ENCODE measurements at regions not wholly inside any gene's neighbourhood (a gene's known extent, or its start where the extent isn't known, plus 50 kb on each side); places are given as distances from the start of the nearest gene placed in this dataset.

DNA sequence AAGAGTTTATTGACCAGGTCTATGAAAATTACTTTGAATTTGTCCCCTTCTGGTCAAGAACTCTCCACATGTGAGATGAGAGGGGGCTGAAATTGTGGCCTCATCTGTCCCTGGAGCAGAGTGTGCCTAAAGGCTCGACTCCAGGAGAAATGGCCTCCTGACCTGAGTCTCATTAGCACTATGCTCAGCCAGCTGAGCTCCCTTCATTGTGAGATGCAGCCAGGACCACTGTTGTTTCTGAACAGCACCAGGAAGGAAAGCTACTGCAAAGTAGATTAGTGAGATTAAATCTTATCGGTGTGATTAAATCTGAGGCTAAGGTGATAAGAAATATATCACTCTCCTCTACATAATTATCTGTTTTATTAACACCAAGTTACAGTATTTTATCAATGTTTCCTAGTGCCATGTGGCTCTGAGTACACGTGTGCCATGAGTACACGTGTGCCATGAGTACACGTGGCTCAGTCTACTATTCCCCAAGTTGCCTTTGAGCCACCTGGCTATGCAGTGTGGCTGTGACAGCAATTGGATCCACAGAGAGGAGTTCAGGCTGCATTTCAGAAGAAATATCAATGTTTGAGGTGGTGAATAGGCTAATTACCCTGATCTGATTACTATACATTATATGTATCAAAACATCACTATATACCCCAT lies 126.9 kb downstream of the IPMK start:
- DNase-seq (ENCODE audit: low spot score) = no peak

- no peak for DNase-seq (ENCODE audit: low spot score)
Observed at GRCh38 chr10:58140054-58140453, 127.6 kb downstream of the IPMK start.

DNA sequence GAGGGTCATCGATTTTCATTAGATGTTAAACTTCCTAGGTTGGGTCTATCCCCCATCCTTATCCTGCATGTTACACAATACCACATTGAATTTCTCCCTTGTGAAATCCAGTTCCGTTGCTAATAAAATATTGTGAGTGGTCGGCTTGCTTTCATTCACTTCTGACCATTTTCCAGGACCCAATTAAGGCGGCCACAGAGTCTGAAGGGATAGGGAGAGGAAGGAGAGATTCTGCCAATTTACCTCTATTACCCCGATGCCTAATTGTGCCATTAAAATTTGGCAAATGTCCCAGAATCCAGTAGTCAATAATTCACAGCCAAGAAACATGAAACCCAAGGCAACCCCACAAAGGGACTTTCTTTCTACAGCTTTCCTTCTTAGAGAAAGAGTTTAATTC lies 129.9 kb downstream of the IPMK start:
- DNase-seq (ENCODE audit: low spot score) = no peak

GRCh38 chr10:58115218-58116050 lies 152.3 kb downstream of the IPMK start:
- no peak for DNase-seq (ENCODE audit: low spot score)

DNA sequence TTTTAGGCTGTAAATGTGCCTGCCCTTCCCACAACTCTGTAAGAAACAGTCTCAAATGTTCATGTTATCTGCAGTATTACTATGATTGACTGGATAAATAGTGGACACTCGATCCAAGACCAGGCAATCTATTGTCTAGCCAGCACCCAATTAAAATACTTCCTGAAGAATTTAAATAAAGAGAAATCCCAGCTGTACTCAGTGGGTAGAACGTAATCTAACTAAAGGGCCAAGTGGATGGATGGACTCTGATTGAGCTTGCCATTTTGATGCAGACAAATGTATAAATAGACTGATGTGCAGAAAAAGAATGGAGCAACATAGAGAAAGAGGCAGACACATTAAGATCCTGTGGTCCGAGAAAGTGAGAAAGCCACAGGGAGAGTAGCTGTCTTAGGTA lies 158.0 kb downstream of the IPMK start:
- DNase-seq (ENCODE audit: low spot score) = no peak

- DNase-seq (ENCODE audit: low spot score) = no peak
Observed at GRCh38 chr10:58107506-58107905, 160.2 kb downstream of the IPMK start.

DNA sequence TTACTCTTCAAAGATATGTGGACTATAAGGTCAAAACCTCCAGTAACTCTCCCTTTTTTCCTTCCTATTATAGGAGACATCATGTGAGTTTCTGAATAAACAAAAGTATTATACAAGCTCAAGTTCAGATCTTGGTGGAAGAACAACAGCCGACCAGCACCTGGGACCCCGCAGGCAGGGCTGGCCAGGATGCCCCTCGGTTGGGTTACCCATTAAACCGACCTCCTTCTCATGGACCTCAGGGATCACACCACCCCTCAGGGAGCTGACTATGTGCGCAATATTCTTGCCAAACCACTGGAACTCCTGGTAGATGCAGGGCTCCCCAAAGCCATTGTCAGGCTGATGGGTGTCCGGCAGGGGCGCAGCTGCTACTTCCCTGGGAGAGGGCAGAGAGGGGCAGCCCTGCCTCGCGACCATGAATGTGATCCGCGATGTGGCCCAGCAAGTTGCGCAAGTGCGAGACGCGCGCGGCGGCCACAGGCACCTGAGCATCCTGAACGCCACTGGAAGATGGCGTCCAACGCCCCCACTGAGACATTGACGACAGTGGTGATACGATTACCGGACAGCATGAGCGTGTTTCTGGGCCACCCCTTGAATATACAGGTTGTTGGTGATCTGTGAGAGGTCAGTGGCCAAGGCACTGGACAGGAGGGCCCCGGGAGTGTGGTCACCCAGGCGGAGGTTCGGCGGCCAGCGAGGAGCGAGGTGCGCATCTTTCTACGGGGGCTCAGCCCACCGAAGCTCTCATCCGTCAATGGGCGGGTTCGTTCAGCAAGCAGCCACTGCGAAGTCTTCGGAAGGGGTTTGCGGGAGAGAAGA lies 161.3 kb downstream of the IPMK start:
- DNase-seq (ENCODE audit: low spot score) = no peak

GRCh38 chr10:58104351-58104751 lies 163.3 kb downstream of the IPMK start:
- DNase-seq (ENCODE audit: low spot score) = no peak

DNA sequence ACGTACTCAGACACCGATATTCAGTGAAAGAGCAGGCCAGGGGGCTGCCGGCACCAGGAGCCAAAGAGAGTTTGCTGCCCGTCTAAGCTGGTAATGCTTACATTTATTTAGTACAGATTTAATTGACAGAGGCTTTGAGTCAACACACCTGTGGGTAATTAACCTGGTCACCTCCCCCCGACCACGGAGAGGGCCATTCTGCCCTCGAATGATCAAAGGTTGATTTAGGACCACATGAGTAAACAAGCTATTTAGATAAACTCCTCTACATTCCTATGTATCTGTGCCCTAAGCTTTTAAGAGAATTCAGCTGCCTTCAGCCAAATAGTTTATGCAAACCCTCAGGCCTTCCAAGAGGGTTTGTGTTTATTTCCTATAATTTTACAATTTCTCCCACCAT lies 164.8 kb downstream of the IPMK start:
- DNase-seq (ENCODE audit: low spot score) = no peak

- no peak for DNase-seq (ENCODE audit: low spot score)
Observed at GRCh38 chr10:58101682-58102081, 166.0 kb downstream of the IPMK start.

DNA sequence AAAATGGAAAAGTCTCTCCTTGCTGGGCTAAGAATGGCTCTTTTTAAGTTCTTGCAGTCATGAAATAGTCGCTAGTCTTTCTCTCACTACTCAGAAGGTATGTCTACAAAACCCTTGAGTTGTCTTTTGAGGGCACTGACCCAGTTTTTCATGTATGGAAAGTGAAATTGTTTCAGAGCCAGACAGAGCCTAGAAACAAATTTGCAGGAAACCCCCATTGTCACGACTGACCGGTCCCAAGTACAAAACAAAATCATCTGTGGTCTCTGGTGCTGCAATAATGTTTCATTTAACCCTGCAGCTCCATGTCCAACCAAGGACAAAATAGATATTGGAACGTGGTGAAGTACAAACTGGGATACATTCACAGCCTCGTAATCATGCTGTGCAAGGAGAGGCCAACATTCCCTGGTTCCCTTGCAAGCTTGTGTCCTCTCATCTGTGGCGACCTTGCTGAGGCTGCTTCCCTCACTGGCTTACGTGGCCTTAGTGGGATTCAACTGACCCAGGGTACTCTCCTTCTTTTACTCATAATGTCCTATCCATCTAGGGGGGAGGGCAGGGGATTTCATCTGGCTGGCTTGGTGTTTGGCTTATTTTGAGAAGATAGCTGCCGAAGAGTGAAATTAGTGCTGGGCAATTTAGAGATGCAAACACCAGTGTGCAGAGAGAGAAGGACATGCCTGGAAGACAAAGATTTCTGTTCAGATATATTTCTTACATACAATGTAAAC lies 172.5 kb downstream of the IPMK start:
- no peak for DNase-seq (ENCODE audit: low spot score)

DNA sequence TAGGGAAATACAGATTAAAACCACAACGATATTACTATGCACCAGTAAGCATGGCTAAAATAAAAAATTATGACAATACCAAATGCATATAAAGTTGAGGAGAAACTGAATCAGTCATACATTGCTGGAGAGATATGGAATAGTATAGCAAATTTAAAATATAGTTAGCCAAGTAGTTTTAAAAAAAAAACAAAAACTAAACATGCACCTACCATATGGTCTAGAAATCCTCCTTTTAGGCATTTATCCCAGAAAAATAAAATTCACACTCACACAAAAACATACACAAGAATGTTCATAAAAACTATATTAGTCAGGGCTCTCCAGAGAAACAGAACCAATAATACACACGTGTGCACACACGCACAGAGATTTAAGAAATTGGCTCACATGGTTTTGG lies 175.8 kb downstream of the IPMK start:
- DNase-seq (ENCODE audit: low spot score) = no peak

GRCh38 chr10:58089739-58090138 lies 178.0 kb downstream of the IPMK start:
- no peak for DNase-seq (ENCODE audit: low spot score)

GRCh38 chr10:58087896-58088295 lies 179.8 kb downstream of the IPMK start:
- no peak for DNase-seq (ENCODE audit: low spot score)

- no peak for DNase-seq (ENCODE audit: low spot score)
Observed at GRCh38 chr10:58086763-58087150, 180.9 kb downstream of the IPMK start.

DNA sequence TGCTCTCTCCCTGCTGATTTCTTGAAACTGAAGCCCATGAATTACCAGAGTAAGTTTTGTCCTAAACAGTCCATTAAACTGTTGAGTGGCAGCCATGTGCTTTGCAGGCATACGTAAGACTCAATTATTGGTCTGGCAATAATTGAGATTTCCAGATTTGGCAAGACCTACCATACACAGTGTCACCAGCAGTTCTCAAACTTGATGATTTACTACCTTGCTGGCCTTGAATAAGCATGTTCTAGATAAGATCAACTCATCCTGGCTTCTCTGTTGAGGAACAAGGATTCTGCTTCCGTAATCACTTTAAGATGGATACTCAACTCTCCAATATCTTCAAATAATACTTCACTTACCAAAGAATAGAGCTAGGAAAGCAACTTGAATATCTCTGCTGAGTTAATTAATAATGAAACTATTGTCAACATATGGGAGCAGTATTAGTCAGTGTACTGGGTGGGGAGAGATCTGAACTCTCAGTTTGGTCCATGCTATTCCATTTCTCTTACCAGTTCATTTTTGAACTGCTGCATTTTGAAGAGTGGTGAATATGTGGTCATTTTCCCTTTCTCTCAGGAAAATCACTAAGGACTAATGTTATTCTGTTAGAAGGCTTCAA lies 181.4 kb downstream of the IPMK start:
- no peak for DNase-seq (ENCODE audit: low spot score)

- DNase-seq (ENCODE audit: low spot score) = no peak
Observed at GRCh38 chr10:58082248-58082647, 185.4 kb downstream of the IPMK start.

DNA sequence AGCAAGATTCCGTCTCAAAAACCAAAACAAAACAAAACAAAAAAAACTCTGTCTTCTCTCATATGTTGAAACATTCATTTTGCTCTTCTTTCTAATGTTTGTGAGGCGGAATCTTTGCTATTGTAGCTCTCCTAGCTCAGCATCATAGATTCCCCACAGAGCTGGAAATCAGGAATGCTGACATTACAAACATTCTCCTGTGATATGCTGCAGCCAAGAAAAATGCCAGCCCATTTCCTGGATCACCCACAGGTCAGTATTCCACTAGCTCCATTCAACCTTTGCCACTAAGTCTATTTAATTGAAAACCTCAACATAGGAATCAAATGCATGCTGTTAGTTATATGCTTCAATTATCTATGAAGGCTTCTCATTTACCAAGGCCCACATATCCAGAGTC lies 186.3 kb downstream of the IPMK start:
- no peak for DNase-seq (ENCODE audit: low spot score)

DNA sequence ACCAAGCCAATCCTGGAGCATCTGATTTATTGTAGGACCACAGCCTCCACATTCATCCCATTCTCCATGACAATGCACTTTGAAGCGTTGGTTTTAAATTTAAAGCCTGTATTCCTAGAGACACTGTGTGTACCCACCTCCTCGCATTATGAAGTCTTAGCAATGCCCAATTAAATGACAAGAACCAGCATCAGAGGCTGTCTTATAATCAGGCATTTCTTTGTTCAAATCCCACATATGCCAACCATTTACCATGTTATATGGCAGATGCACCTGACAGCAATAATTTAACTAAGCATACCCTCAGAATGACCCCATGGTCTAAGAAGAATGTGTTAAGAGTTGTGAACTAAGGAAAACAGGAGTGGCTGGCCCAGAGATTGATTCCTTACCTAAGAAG lies 188.2 kb downstream of the IPMK start:
- no peak for DNase-seq (ENCODE audit: low spot score)

DNA sequence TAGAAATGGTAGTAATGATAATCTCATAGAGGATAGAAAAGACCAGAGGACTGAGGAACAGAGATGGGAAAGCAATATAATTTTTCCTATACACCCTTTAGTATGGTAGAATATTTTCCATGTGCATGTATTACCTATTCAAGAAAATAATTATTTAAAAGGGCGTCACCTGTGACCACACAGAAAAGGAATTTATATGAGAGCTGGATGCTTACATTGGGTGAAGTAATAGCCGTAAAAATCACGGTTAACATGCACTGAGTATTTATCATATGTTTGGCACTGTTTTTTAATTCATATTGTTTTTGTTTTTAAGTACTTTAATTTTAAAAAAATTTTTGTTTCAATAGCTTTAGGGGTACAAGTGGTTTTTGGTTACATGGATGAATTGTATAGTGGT lies 195.1 kb downstream of the IPMK start:
- DNase-seq (ENCODE audit: low spot score) = no peak

DNA sequence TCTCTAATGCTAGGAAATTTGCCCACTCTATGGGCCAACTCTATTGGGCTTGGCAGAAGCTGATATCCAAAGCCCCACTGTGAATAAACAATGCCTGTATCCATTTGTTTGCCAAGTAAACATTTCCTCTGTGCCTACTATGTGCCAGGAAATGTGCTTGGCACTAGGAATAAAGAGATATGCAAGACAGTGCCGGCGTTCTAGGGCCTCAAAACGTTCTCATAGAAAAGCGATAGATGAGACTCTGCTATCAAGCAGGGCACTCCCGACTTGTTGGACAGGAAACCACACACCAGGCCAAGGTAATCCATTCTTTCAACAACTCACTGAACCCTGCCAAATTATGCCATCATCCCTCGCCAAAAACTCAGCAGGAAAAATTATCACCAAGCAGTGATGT lies 196.7 kb downstream of the IPMK start:
- no peak for DNase-seq (ENCODE audit: low spot score)

DNA sequence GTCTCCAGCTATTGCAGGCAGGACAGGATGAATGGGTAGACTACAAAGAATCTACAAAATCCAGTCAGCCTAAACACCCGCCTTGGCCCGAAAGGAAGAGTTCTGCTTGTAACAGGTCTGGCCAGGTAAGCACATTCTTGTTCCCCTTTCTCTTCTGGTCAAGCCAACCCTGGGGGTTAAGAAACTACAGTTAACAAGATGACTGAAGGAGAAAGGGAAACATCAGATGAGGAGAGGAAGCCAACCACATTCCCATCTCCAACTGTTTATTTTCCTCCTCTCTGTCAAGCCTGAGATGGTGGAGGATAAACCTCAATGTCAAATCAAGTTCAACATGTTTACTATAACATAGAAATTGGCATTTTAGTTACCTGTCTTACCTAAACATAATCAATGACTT lies 198.9 kb downstream of the IPMK start:
- no peak for DNase-seq (ENCODE audit: low spot score)
